ENCODE measurements at regions not wholly inside any gene's neighbourhood (a gene's known extent, or its start where the extent isn't known, plus 50 kb on each side); places are given as distances from the start of the nearest gene placed in this dataset.

- TF ChIP-seq POLR2A (IDR thresholded peaks at IDR 0.05) (no peak), CTCF (IDR thresholded peaks at IDR 0.05) (no peak)
Measured at GRCh38 chr10:129135624-129136023, 331.4 kb upstream of the MGMT start.

All from lower leg skin (tissue), 3 donors.